IPS-NIHi7 (cell line): ENCODE measurements at regions not wholly inside any gene's neighbourhood (a gene's known extent, or its start where the extent isn't known, plus 50 kb on each side); places are given as distances from the start of the nearest gene placed in this dataset.
A peak's percentile ranks its signal among the peaks of the same experiment; 100 is the strongest.

Experiments
- DNase-seq: peaks from one replicate; pipeline ENCODE4 v3.0.0; 2012; ENCODE audit warnings: mixed read lengths; ENCODE audit errors: extremely low spot score

- DNase-seq: no peak
These were observed 483.6 kb downstream of the SH2D1A start for GRCh38 chrX:124829930-124830329.

DNA sequence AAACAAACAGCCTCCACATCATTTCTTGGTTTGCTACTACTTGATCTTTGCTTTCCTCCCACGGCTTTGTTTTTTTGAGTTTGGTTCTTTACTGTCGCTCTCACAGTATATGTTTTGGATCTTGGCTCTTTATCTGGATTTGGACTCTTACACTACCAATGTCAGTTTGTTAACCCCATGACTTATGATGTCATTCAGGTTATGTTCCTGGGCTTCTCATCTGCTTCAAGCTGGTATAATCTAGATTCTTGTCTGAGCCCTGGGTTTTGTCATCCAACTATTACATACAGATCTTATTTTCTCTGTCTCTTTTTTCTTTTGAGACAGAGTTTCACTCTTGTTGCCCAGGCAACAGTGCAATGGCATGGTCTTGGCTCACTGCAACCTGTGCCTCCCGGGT lies 482.9 kb upstream of the TEX13C start:
- no peak for DNase-seq

DNA sequence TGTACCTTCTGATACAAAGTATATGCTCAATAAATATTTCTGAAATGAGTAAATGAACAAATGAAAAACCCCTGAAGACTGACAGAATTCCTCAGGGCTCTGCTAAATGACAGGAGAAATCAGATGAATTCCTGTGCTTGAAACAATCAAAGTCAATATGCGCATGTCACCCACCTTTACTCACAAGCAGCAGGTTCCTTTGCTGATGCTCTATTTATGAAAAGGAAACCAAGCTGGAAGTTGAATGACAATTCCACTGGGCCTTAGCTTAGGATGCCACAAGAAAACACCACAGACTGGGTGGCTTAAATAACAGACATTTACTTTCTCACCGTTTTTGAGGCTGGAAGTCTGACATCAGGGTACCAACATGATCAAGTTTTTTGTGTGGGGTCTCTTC lies 477.5 kb upstream of the TEX13C start:
- DNase-seq: no peak

- no peak for DNase-seq
These were observed 458.9 kb upstream of the TEX13C start for GRCh38 chrX:124860736-124861135.

DNA sequence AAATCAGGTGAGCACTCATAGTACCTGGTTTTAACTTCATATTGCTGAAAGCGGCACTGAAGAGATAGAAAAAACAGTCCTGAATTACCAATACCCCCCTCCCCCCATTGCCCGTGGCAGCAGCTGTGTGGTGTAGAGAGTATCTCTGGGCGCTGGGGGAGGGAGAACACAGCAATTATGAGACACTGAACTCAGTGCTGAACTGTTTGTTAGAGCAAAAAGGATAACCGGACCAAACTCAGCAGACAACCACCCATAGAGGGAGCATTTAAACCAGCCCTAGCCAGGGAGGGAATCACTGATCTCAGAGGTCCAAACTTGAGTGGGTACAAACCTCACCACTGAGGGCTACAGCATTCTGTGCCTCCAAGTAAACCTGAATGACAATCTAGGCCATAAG lies 457.4 kb upstream of the TEX13C start:
- DNase-seq: no peak

DNA sequence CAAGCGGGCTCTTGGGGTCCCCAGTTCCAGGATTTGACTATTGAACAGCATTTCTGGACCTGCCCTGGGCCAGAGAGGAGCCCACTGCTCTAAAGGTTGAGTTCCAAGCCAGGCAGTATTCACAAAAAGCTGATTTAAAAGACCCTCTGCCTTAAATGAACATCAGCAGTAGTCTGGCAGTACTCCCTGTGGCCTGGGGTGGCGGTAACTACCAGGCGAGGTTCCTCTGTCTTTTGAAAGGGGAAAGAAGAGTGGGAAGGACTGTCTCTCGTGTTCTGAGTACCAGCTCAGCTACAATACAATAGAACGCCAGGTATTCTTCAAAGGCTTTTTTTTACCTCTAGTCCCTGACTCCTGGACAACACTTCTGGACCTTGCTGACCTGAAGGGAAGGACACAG lies 456.4 kb upstream of the TEX13C start:
- DNase-seq: peak; percentile 59

- DNase-seq: no peak
These were observed 432.1 kb upstream of the TEX13C start for GRCh38 chrX:124887572-124887971.

- DNase-seq: no peak
These were observed 423.7 kb upstream of the TEX13C start for GRCh38 chrX:124895947-124896346.

DNA sequence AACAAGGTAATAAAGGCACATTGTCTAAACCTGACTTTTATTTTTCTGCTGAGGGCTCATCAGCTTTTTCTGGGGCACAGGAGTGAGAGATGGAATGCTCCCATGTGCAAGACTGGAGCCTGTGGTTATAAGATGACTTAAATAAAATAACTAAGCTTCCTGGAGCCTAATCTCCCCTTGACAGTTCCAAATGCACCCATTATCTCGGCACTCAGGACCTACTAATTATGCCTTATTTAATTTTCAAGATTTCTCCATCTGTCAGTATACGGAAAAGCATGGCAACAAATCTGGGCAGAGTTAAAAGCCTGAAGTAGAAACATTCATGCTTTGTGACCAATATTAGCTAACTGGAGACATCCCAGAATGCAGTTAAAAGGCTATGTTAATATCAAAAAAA lies 416.7 kb upstream of the TEX13C start:
- DNase-seq: no peak

GRCh38 chrX:124910611-124911010 lies 409.1 kb upstream of the TEX13C start:
- DNase-seq: no peak

- DNase-seq: no peak
These were observed 402.7 kb upstream of the TEX13C start for GRCh38 chrX:124917011-124917410.

- DNase-seq: no peak
These were observed 394.0 kb upstream of the TEX13C start for GRCh38 chrX:124925681-124926080.

GRCh38 chrX:124931241-124931640 lies 388.4 kb upstream of the TEX13C start:
- no peak for DNase-seq

- no peak for DNase-seq
These were observed 387.7 kb upstream of the TEX13C start for GRCh38 chrX:124931958-124932357.

- no peak for DNase-seq
These were observed 381.0 kb upstream of the TEX13C start for GRCh38 chrX:124938715-124939114.

GRCh38 chrX:124940531-124940930 lies 379.1 kb upstream of the TEX13C start:
- no peak for DNase-seq

DNA sequence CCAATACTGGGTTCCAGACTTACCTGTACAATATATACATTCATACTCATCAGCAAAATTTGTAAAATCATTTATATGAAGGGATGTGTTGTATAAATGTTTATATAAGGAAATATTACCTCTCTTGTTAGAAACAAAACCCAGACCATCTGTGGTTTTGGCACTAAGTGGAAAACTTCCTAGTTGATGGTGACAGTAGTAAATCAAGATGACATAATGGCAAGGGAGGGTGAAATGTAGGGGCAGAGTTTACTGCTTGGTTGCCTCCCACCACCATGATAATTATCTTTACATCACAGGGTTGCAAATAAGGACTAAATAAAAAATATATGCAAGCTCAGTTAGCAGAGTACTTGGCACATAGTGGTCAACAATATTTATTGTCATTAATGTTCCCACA lies 365.3 kb upstream of the TEX13C start:
- no peak for DNase-seq

GRCh38 chrX:124960454-124960853 lies 359.2 kb upstream of the TEX13C start:
- DNase-seq: no peak

- DNase-seq: no peak
These were observed 356.0 kb upstream of the TEX13C start, which contains the start of gene TENM1 for GRCh38 chrX:124963717-124964116. TENM1 (minus strand) TSS chrX:124963817.

GRCh38 chrX:124975456-124975855 lies 344.2 kb upstream of the TEX13C start:
- no peak for DNase-seq

DNA sequence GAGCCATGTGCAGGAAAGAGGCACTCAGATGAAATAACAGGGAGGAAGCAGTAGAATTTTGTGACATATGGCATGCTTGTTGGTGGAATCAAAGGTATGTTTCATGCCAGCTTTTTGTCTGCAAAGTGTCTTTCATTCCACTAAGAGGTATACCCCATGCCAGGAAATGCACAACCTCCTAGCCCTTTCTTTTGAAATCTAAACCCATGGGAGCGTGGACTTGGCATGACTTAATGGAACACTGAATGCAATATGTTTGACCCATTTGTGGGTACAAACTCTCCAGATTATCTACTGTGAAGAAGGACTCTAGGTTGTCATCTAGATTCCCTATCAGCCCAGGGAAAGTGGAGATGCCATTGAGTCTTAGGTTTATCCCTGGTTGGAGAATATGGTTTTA lies 338.3 kb upstream of the TEX13C start:
- DNase-seq: no peak

GRCh38 chrX:124984140-124984813 lies 335.4 kb upstream of the TEX13C start:
- DNase-seq: no peak

DNA sequence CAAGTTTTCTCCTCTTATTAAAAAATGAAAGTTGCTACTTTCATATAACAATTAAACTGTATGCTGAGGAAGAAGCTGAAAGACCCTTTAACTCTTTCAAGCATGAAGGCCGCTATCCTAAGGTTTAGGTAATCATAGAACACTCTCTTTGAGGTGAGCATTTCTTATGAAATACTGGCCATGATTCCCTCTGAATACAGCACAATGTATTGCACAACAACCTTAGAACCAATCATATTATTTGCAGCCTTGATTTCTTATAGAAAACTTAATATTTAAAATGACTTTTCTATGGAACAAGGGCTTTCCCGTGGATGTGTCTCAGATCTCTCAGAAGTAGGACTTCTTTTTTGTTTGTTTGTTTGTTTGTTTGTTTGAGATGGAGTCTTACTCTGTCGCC lies 333.4 kb upstream of the TEX13C start:
- DNase-seq: no peak

- DNase-seq: no peak
These were observed 325.9 kb upstream of the TEX13C start for GRCh38 chrX:124993735-124994134.
